Fibroblast of lung (primary cell): ENCODE measurements at regions not wholly inside any gene's neighbourhood (a gene's known extent, or its start where the extent isn't known, plus 50 kb on each side); places are given as distances from the start of the nearest gene placed in this dataset.

Experiments
- CTCF ChIP-seq, 2 donors: IDR thresholded peaks in 1 of 2; conservative IDR thresholded peaks in 1 of 2; 1 replicate in 1 of 2; 2 replicates in 1 of 2; pipeline ENCODE4 v1.5.1; 2011 to 2012; ENCODE audit warnings: low read length in 2 of 2, control low read depth in 1 of 2, inconsistent platforms in 1 of 2, low read depth in 1 of 2, mild to moderate bottlenecking in 1 of 2
- EZH2 ChIP-seq: IDR thresholded peaks from 2 replicates; pipeline ENCODE4 v1.5.1; 2012; ENCODE audit warnings: low read length, control low read depth, mild to moderate bottlenecking; ENCODE audit errors: missing control alignments

- no peak for TF ChIP-seq EZH2
- no peak for TF ChIP-seq CTCF (conservative IDR thresholded peaks at IDR 0.05 in 1 of 2, IDR thresholded peaks at IDR 0.05 in 1 of 2; ENCODE audit: low read depth in 1 of 2, low read length in 2 of 2)
Observed at GRCh38 chr1:30046751-30047150, 676.6 kb downstream of the MATN1 start.
